Adrenal gland (tissue), 9 donors: ENCODE measurements at regions not wholly inside any gene's neighbourhood (a gene's known extent, or its start where the extent isn't known, plus 50 kb on each side); places are given as distances from the start of the nearest gene placed in this dataset.

Source experiments
- DNase-seq, 7 donors: peaks; one replicate each; pipeline ENCODE4 v3.0.0-alpha.2; 2019 to 2020
- H3K27ac ChIP-seq, 5 donors: fragments of 200-600 bp; sonication (generic) in 4 of 5; 1 replicate in 3 of 5; 2 replicates in 2 of 5; pipeline versions ENCODE4 v1.5.1 to v1.8.0; 2016 to 2020; ENCODE audit warnings: mild to moderate bottlenecking in 1 of 5
- H3K27me3 ChIP-seq: fragments of 200-600 bp; 2 replicates; pipeline ENCODE4 v1.8.0; 2021
- H3K36me3 ChIP-seq, 2 donors: fragments of 200-600 bp; replicated peaks in 1 of 2; 1 replicate in 1 of 2; 2 replicates in 1 of 2; pipeline versions ENCODE4 v1.5.1 to v1.8.0; 2018 to 2022
- H3K4me1 ChIP-seq, 2 donors: fragments of 200-600 bp; replicated peaks in 1 of 2; 1 replicate in 1 of 2; 2 replicates in 1 of 2; pipeline versions ENCODE4 v1.5.1 to v1.8.0; 2018 to 2021
- H3K4me3 ChIP-seq, 4 donors: fragments of 200-600 bp; sonication (generic) in 3 of 4; one replicate each; pipeline ENCODE4 v1.5.1; 2016 to 2018
- H3K9me3 ChIP-seq, 3 donors: fragments of 200-600 bp; sonication (generic) in 1 of 3; replicated peaks in 1 of 3; 1 replicate in 2 of 3; 2 replicates in 1 of 3; pipeline versions ENCODE4 v1.5.1 to v1.8.0; 2016 to 2021
- POLR2A ChIP-seq, 2 donors: fragments of 450-650 bp; IDR thresholded peaks; one replicate each; pipeline ENCODE4 v1.6.1; 2017; ENCODE audit warnings: antibody characterized with exemption in 2 of 2, mild to moderate bottlenecking in 2 of 2, moderate library complexity in 1 of 2
- WGBS, 4 donors: extraction: QIAGEN DNeasy Blood & Tissue Kit in 2 of 4; methylation state at CpG; one replicate each; pipeline versions ENCODE4 v1.1.5 to v1.1.7; 2013 to 2017; 5-methylcytosine and 5-hydroxymethylcytosine counted together
- intact Hi-C, 2 donors: fragments of 100-400 bp; cut with DNase I; formaldehyde crosslinking; loops; one replicate each; pipeline versions ENCODE4 v1.14.1 to v1.15.0; 2022 to 2023
- TF ChIP-seq, protein P1 (sequence below), 6 experiments: fragments of 450-650 bp in 4 of 6; fragments of 200-600 bp in 2 of 6; sonication (generic) in 1 of 6; IDR thresholded peaks; 1 replicate in 5 of 6; 2 replicates in 1 of 6; pipeline versions ENCODE4 v1.5.1 to v1.8.0; 2016 to 2021; ENCODE audit warnings: antibody characterized with exemption in 6 of 6, mild to moderate bottlenecking in 2 of 6, moderate library complexity in 1 of 6
- donor health status: healthy with polysubstance abuse.
- donor health status: Bipolar disorder and iron deficiency.
- donor health status: DM: yes; HTN: yes; CAD: no.
- donor health status: DM: no; HTN: no; CAD: no.
- donor health status: DM: no; HTN: no; CAD: no.

DNA sequence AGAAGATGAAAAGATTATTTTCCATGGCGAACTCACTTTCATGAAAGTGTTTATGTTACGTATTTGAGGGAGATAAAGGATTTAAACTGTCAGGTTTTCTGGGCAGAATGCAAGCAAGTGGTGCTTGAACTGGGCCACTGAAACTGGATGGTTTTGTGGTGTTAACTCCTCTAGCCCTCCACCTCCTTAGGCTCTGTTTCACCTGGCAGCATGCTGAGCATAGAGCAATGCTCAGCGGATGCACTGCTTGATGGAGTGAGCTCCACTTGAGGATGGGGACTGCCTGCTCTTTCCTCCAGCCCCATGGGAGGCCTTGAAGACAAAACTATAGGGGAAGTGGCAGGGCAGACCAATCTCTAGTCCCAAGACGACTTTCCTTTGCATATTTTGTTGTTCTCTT, 345.8 kb downstream of the TDRD15 start:
- DNase-seq = no peak
- no peak overlapping the region for H3K27ac ChIP-seq
- no peaks in the 10 kb centered on the region for H3K4me1 ChIP-seq
- intact Hi-C loops = no loop called here
- WGBS, 4 donors = 66 to 82% (median 76%) methylated on average over 4 of the region's 4 CpGs
- no peak overlapping the region for H3K4me3 ChIP-seq
- no peaks in the 10 kb centered on the region for H3K36me3 ChIP-seq
- TF ChIP-seq, protein P1, sequence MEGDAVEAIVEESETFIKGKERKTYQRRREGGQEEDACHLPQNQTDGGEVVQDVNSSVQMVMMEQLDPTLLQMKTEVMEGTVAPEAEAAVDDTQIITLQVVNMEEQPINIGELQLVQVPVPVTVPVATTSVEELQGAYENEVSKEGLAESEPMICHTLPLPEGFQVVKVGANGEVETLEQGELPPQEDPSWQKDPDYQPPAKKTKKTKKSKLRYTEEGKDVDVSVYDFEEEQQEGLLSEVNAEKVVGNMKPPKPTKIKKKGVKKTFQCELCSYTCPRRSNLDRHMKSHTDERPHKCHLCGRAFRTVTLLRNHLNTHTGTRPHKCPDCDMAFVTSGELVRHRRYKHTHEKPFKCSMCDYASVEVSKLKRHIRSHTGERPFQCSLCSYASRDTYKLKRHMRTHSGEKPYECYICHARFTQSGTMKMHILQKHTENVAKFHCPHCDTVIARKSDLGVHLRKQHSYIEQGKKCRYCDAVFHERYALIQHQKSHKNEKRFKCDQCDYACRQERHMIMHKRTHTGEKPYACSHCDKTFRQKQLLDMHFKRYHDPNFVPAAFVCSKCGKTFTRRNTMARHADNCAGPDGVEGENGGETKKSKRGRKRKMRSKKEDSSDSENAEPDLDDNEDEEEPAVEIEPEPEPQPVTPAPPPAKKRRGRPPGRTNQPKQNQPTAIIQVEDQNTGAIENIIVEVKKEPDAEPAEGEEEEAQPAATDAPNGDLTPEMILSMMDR (IDR thresholded peaks at IDR 0.05) = no peak
- no peak for TF ChIP-seq POLR2A (IDR thresholded peaks at IDR 0.05)
- H3K27me3 ChIP-seq = no peaks in the 10 kb centered on the region
- H3K9me3 ChIP-seq = no peaks in the 10 kb centered on the region

GRCh38 chr2:21480162-21480561, 356.4 kb downstream of the TDRD15 start:
- WGBS, 4 donors = 44 to 57% (median 51%) methylated on average over 2 of the region's 2 CpGs
- Histone ChIP-seq H3K27ac (no peak overlapping the region), H3K4me1 (no peaks in the 10 kb centered on the region), H3K27me3 (no peaks in the 10 kb centered on the region), H3K4me3 (no peak overlapping the region), H3K36me3 (no peaks in the 10 kb centered on the region), H3K9me3 (no peaks in the 10 kb centered on the region)
- no peak for TF ChIP-seq POLR2A (IDR thresholded peaks at IDR 0.05)
- intact Hi-C loops = no loop called here
- DNase-seq = no peak

GRCh38 chr2:21484643-21485042, 360.9 kb downstream of the TDRD15 start:
- no peak for DNase-seq
- Histone ChIP-seq H3K27me3 (no peaks in the 10 kb centered on the region), H3K4me3 (no peak overlapping the region), H3K9me3 (no peaks in the 10 kb centered on the region), H3K27ac (no peak overlapping the region), H3K4me1 (no peaks in the 10 kb centered on the region), H3K36me3 (no peaks in the 10 kb centered on the region)
- TF ChIP-seq, protein P1 (IDR thresholded peaks at IDR 0.05) = no peak
- TF ChIP-seq POLR2A (IDR thresholded peaks at IDR 0.05) = no peak
- WGBS, 4 donors = 80 to 89% (median 84%) methylated on average over 7 to 8 of the region's 8 CpGs
- intact Hi-C loops = no loop called here

GRCh38 chr2:21486445-21486844, 362.7 kb downstream of the TDRD15 start:
- intact Hi-C loops = no loop called here
- no peak overlapping the region for H3K4me3 ChIP-seq
- TF ChIP-seq, protein P1 (IDR thresholded peaks at IDR 0.05) = no peak
- TF ChIP-seq POLR2A (IDR thresholded peaks at IDR 0.05) = no peak
- H3K27me3 ChIP-seq = no peaks in the 10 kb centered on the region
- WGBS, 4 donors = 51 to 62% (median 57%) methylated on average over 2 of the region's 2 CpGs
- no peak overlapping the region for H3K27ac ChIP-seq
- DNase-seq = no peak
- no peaks in the 10 kb centered on the region for H3K36me3 ChIP-seq
- no peaks in the 10 kb centered on the region for H3K9me3 ChIP-seq
- H3K4me1 ChIP-seq = no peaks in the 10 kb centered on the region

DNA sequence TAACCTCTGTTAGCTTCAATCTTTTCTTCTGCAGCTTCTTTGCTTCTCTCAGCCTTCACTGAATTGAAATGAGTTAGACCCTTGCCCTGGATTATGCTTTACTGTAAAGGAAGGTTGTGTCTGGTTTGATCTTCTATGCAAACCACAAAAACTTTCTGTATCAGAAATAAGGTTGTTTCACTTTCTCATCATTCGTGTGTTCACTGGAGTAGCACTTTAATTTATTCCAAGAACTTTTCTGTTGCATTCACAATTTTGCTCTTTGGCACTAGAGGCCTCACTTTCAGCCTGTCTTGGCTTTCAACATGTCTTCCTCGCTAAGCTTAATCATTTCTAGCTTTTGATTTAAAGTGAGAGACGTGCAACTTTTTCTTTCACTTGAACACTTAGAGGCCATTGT, 365.3 kb downstream of the TDRD15 start:
- intact Hi-C loops = no loop called here
- Histone ChIP-seq H3K9me3 (no peaks in the 10 kb centered on the region), H3K27ac (no peak overlapping the region), H3K4me3 (no peak overlapping the region), H3K27me3 (no peaks in the 10 kb centered on the region), H3K36me3 (no peaks in the 10 kb centered on the region), H3K4me1 (no peaks in the 10 kb centered on the region)
- DNase-seq = no peak
- WGBS, 4 donors = 77 to 90% (median 84%) methylated on average over 3 of the region's 3 CpGs
- no peak for TF ChIP-seq POLR2A (IDR thresholded peaks at IDR 0.05)
- TF ChIP-seq, protein P1 (IDR thresholded peaks at IDR 0.05) = no peak
